H9 (cell line): ENCODE measurements at regions not wholly inside any gene's neighbourhood (a gene's known extent, or its start where the extent isn't known, plus 50 kb on each side); places are given as distances from the start of the nearest gene placed in this dataset.

Experiments used
- DNase-seq: peaks from one replicate; pipeline ENCODE4 v3.0.0-alpha.2; 2017
- H2AFZ ChIP-seq: one replicate; pipeline ENCODE4 v1.6.1; 2013; ENCODE audit warnings: mild to moderate bottlenecking, low read length, control low read depth, moderate library complexity
- H2AK5ac ChIP-seq: 2 replicates; pipeline ENCODE4 v1.6.1; 2013; ENCODE audit warnings: low read length, control low read depth, mixed read lengths; ENCODE audit not compliant: insufficient read length
- H2BK120ac ChIP-seq: one replicate; pipeline ENCODE4 v1.6.1; 2013; ENCODE audit warnings: low read depth, mild to moderate bottlenecking, low read length, control low read depth, inconsistent platforms; ENCODE audit not compliant: poor library complexity, severe bottlenecking
- H2BK12ac ChIP-seq: 2 replicates; pipeline ENCODE4 v1.6.1; 2013; ENCODE audit warnings: low read length, control low read depth, mixed read lengths, low read depth; ENCODE audit not compliant: insufficient read length
- H2BK15ac ChIP-seq: 2 replicates; pipeline ENCODE4 v1.6.1; 2013; ENCODE audit warnings: low read depth, low read length, control low read depth
- H2BK20ac ChIP-seq: one replicate; pipeline ENCODE4 v1.6.1; 2013; ENCODE audit warnings: low read depth, mild to moderate bottlenecking, low read length, control low read depth, inconsistent platforms; ENCODE audit not compliant: poor library complexity, severe bottlenecking
- H2BK5ac ChIP-seq: 2 replicates; pipeline ENCODE4 v1.6.1; 2013; ENCODE audit warnings: low read length, control low read depth, mixed read lengths; ENCODE audit not compliant: insufficient read length
- H3K14ac ChIP-seq: 2 replicates; pipeline ENCODE4 v1.6.1; 2013; ENCODE audit warnings: low read length, control low read depth; ENCODE audit not compliant: insufficient read depth
- H3K18ac ChIP-seq: 2 replicates; pipeline ENCODE4 v1.6.1; 2013; ENCODE audit warnings: low read depth, mild to moderate bottlenecking, mixed read lengths, low read length, control low read depth; ENCODE audit not compliant: insufficient read length
- H3K23ac ChIP-seq: 2 replicates; pipeline ENCODE4 v1.6.1; 2013; ENCODE audit warnings: low read length, control low read depth, mixed read lengths, low read depth; ENCODE audit not compliant: insufficient read length
- H3K23me2 ChIP-seq: 2 replicates; pipeline ENCODE4 v1.6.1; 2013; ENCODE audit warnings: low read depth, mild to moderate bottlenecking, mixed read lengths, low read length, control low read depth; ENCODE audit not compliant: insufficient read length, poor library complexity, severe bottlenecking
- H3K27ac ChIP-seq: 2 replicates; pipeline ENCODE4 v1.5.1; 2013; ENCODE audit warnings: low read length, control low read depth, mixed read lengths, low read depth; ENCODE audit not compliant: insufficient read length
- H3K27me3 ChIP-seq: 2 replicates; pipeline ENCODE4 v1.6.1; 2013; ENCODE audit warnings: low read length, control low read depth, inconsistent platforms; ENCODE audit not compliant: insufficient read depth
- H3K4ac ChIP-seq: 2 replicates; pipeline ENCODE4 v1.6.1; 2013; ENCODE audit warnings: low read depth, mild to moderate bottlenecking, control low read depth, inconsistent platforms, low read length, moderate library complexity
- H3K4me1 ChIP-seq: 2 replicates; pipeline ENCODE4 v1.6.1; 2013; ENCODE audit warnings: low read length, control low read depth, inconsistent platforms; ENCODE audit not compliant: insufficient read depth
- H3K4me2 ChIP-seq: 2 replicates; pipeline ENCODE4 v1.6.1; 2013; ENCODE audit warnings: low read length, control low read depth, mixed read lengths; ENCODE audit not compliant: insufficient read length, insufficient read depth
- H3K56ac ChIP-seq: 2 replicates; pipeline ENCODE4 v1.6.1; 2013; ENCODE audit warnings: low read depth, mild to moderate bottlenecking, mixed read lengths, low read length, control low read depth; ENCODE audit not compliant: insufficient read length
- H3K79me1 ChIP-seq: 2 replicates; pipeline ENCODE4 v1.6.1; 2013; ENCODE audit warnings: low read depth, mild to moderate bottlenecking, moderate library complexity, low read length, control low read depth, inconsistent platforms; ENCODE audit not compliant: insufficient read depth, poor library complexity, severe bottlenecking
- H3K79me2 ChIP-seq: 2 replicates; pipeline ENCODE4 v1.6.1; 2013; ENCODE audit warnings: low read length, control low read depth, inconsistent platforms; ENCODE audit not compliant: insufficient read depth
- H3K9ac ChIP-seq: 2 replicates; pipeline ENCODE4 v1.6.1; 2013; ENCODE audit warnings: low read length, control low read depth, mixed read lengths; ENCODE audit not compliant: insufficient read length; ENCODE audit errors: extremely low read depth
- H3K9me3 ChIP-seq: one replicate; pipeline ENCODE4 v1.6.1; 2013; ENCODE audit warnings: low read depth, low read length, inconsistent platforms; ENCODE audit not compliant: control insufficient read depth
- H3T11ph ChIP-seq: one replicate; pipeline ENCODE4 v1.6.1; 2013; ENCODE audit warnings: mild to moderate bottlenecking, low read length, control low read depth, inconsistent platforms
- H4K20me1 ChIP-seq: one replicate; pipeline ENCODE4 v1.6.1; 2013; ENCODE audit not compliant: control insufficient read depth, insufficient read length, insufficient read depth
- H4K5ac ChIP-seq: 2 replicates; pipeline ENCODE4 v1.6.1; 2013; ENCODE audit warnings: low read depth, mild to moderate bottlenecking, mixed read lengths, low read length, control low read depth; ENCODE audit not compliant: insufficient read length
- H4K8ac ChIP-seq: replicated peaks from 2 replicates; pipeline ENCODE4 v1.6.1; 2013; ENCODE audit warnings: low read length, control low read depth, mixed read lengths, low read depth; ENCODE audit not compliant: insufficient read length
- H4K91ac ChIP-seq: 2 replicates; pipeline ENCODE4 v1.6.1; 2013; ENCODE audit warnings: low read depth, mild to moderate bottlenecking, moderate library complexity, mixed read lengths, low read length, control low read depth; ENCODE audit not compliant: insufficient read length
- H3K27ac Mint-ChIP-seq, 3 experiments: 2 replicates in 2 of 3; 3 replicates in 1 of 3; pipeline ENCODE4 v1.8.0; 2020 to 2021; ENCODE audit warnings: mixed read lengths in 3 of 3, mild to moderate bottlenecking in 1 of 3, moderate library complexity in 1 of 3
- H3K27me3 Mint-ChIP-seq: 2 replicates; pipeline ENCODE4 v1.8.0; 2021; ENCODE audit warnings: low read depth, mild to moderate bottlenecking, moderate library complexity, mixed read lengths
- H3K36me3 Mint-ChIP-seq, 3 experiments: 2 replicates in 2 of 3; 3 replicates in 1 of 3; pipeline ENCODE4 v1.8.0; 2020 to 2021; ENCODE audit warnings: low read depth in 3 of 3, mixed read lengths in 3 of 3; ENCODE audit not compliant: insufficient read depth in 1 of 3
- H3K4me1 Mint-ChIP-seq, 2 experiments: 2 replicates each; pipeline ENCODE4 v1.8.0; 2020; ENCODE audit warnings: mixed read lengths in 2 of 2
- H3K4me3 Mint-ChIP-seq, 2 experiments: 2 replicates in 1 of 2; 3 replicates in 1 of 2; pipeline ENCODE4 v1.8.0; 2020 to 2021; ENCODE audit warnings: mild to moderate bottlenecking in 2 of 2, mixed read lengths in 2 of 2, moderate library complexity in 1 of 2
- H3K9me3 Mint-ChIP-seq, 2 experiments: 2 replicates in 1 of 2; 3 replicates in 1 of 2; pipeline ENCODE4 v1.8.0; 2020; ENCODE audit warnings: mild to moderate bottlenecking in 2 of 2, mixed read lengths in 2 of 2, moderate library complexity in 1 of 2
- CTCF ChIP-seq: fragments of 200-600 bp; sonication (generic); conservative IDR thresholded peaks from 3 replicates; pipeline ENCODE4 v1.8.0; 2021; ENCODE audit warnings: antibody characterized with exemption, mild to moderate bottlenecking
- WGBS: extraction: QIAGEN DNeasy Blood & Tissue Kit; methylation state at CpG from one replicate; pipeline ENCODE4 v1.1.7; 2013; ENCODE audit warnings: missing lambda C conversion rate, low lambda C conversion rate, mixed read lengths; ENCODE audit not compliant: insufficient read length; ENCODE audit errors: extremely low coverage; 5-methylcytosine and 5-hydroxymethylcytosine counted together

- TF ChIP-seq CTCF = no peak
- H2AFZ ChIP-seq = no peak overlapping the region
- H3K56ac ChIP-seq = no peak overlapping the region
- H2BK5ac ChIP-seq = no peak overlapping the region
- H3K4me1 ChIP-seq = no peaks in the 10 kb centered on the region
- no peak overlapping the region for H3K4ac ChIP-seq
- no peaks in the 10 kb centered on the region for H3K79me2 ChIP-seq
- H3K9ac ChIP-seq = no peak overlapping the region
- no peak overlapping the region for H4K91ac ChIP-seq
- H2BK120ac ChIP-seq = no peak overlapping the region
- H3K27ac ChIP-seq = no peak overlapping the region
- H4K8ac ChIP-seq = no peak overlapping the region
- no peaks in the 10 kb centered on the region for H3K9me3 ChIP-seq
- WGBS = no CpG with 5 or more reads among the region's 4 CpGs
- no peak overlapping the region for H3K27ac Mint-ChIP-seq
- no peaks in the 10 kb centered on the region for H3K27me3 Mint-ChIP-seq
- no peak overlapping the region for H3K4me2 ChIP-seq
- H3T11ph ChIP-seq = no peak overlapping the region
- no peaks in the 10 kb centered on the region for H3K23me2 ChIP-seq
- no peaks in the 10 kb centered on the region for H3K27me3 ChIP-seq
- H3K4me3 Mint-ChIP-seq = no peak overlapping the region
- H3K36me3 Mint-ChIP-seq = no peaks in the 10 kb centered on the region
- peaks cover 9 to 12% of the 10 kb centered on the region in 2 experiments for H3K4me1 Mint-ChIP-seq
- no peak for DNase-seq
- no peak overlapping the region for H2BK20ac ChIP-seq
- H3K14ac ChIP-seq = no peak overlapping the region
- H4K5ac ChIP-seq = no peak overlapping the region
- no peaks in the 10 kb centered on the region for H4K20me1 ChIP-seq
- no peak overlapping the region for H2BK15ac ChIP-seq
- H3K18ac ChIP-seq = no peak overlapping the region
- H3K79me1 ChIP-seq = no peaks in the 10 kb centered on the region
- H2AK5ac ChIP-seq = no peak overlapping the region
- no peaks in the 10 kb centered on the region for H3K9me3 Mint-ChIP-seq
- H2BK12ac ChIP-seq = no peak overlapping the region
- no peak overlapping the region for H3K23ac ChIP-seq
Observed at GRCh38 chr14:83085136-83085535, 1551.5 kb upstream of the SEL1L start.
